ENCODE measurements at regions not wholly inside any gene's neighbourhood (a gene's known extent, or its start where the extent isn't known, plus 50 kb on each side); places are given as distances from the start of the nearest gene placed in this dataset.

DNA sequence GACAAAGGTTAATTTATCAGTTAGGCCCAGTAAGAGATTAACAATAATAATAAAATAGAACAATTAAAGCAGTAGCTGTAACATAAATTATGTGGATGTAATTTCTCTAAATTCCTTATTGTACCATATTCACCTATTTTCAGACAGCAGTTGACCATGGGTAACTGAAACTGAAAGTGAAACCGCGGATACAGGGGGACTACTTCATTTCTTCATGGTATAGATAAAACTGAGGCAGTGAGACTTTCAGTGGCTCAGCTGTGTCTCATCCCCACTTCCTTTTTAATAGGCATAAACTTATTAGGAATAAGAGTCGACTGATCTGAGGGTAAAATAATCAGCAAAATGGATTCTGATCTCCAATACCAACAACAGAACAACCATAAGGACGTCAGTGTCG lies 174.0 kb upstream of the WWC1 start:
- TF ChIP-seq, protein P1, sequence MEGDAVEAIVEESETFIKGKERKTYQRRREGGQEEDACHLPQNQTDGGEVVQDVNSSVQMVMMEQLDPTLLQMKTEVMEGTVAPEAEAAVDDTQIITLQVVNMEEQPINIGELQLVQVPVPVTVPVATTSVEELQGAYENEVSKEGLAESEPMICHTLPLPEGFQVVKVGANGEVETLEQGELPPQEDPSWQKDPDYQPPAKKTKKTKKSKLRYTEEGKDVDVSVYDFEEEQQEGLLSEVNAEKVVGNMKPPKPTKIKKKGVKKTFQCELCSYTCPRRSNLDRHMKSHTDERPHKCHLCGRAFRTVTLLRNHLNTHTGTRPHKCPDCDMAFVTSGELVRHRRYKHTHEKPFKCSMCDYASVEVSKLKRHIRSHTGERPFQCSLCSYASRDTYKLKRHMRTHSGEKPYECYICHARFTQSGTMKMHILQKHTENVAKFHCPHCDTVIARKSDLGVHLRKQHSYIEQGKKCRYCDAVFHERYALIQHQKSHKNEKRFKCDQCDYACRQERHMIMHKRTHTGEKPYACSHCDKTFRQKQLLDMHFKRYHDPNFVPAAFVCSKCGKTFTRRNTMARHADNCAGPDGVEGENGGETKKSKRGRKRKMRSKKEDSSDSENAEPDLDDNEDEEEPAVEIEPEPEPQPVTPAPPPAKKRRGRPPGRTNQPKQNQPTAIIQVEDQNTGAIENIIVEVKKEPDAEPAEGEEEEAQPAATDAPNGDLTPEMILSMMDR (IDR thresholded peaks at IDR 0.05), result no peak
- TF ChIP-seq POLR2A (IDR thresholded peaks at IDR 0.05), result no peak
- TF ChIP-seq EP300 (IDR thresholded peaks at IDR 0.05; ENCODE audit: low read depth), result no peak

Measured in transverse colon (tissue), 3 donors.